Astrocyte (in vitro differentiated cells and primary cell): ENCODE measurements at regions not wholly inside any gene's neighbourhood (a gene's known extent, or its start where the extent isn't known, plus 50 kb on each side); places are given as distances from the start of the nearest gene placed in this dataset.

Source experiments
- DNase-seq: peaks from one replicate; pipeline ENCODE4 v3.0.0-alpha.2; 2010; ENCODE audit warnings: low read depth
- FAIRE-seq: peaks from 2 replicates; lab custom pipeline; 2011; peaks lifted over from hg19 to GRCh38; lab: Jason Lieb, UNC
- H2AFZ ChIP-seq: 2 replicates; pipeline ENCODE4 v1.6.0; 2012; ENCODE audit warnings: low read depth, low read length, inconsistent platforms
- H3K27ac ChIP-seq: 2 replicates; pipeline ENCODE4 v1.5.1; 2011; ENCODE audit warnings: low read depth, low read length, inconsistent platforms
- H3K27me3 ChIP-seq: 2 replicates; pipeline ENCODE4 v1.6.0; 2011; ENCODE audit warnings: low read length, inconsistent platforms; ENCODE audit not compliant: insufficient read depth
- H3K36me3 ChIP-seq: 2 replicates; pipeline ENCODE4 v1.5.1; 2011; ENCODE audit warnings: low read length, inconsistent platforms; ENCODE audit not compliant: insufficient read depth
- H3K4me1 ChIP-seq: 2 replicates; pipeline ENCODE4 v1.5.1; 2011; ENCODE audit warnings: low read length, inconsistent platforms; ENCODE audit not compliant: insufficient read depth
- H3K4me2 ChIP-seq: 2 replicates; pipeline ENCODE4 v1.6.0; 2012; ENCODE audit warnings: low read length, inconsistent platforms
- H3K4me3 ChIP-seq: 2 replicates; pipeline ENCODE4 v1.5.1; 2011; ENCODE audit warnings: low read depth, mild to moderate bottlenecking, low read length, inconsistent platforms; ENCODE audit not compliant: insufficient read depth
- H3K79me2 ChIP-seq: 2 replicates; pipeline ENCODE4 v1.6.0; 2012; ENCODE audit warnings: mild to moderate bottlenecking, low read length, inconsistent platforms; ENCODE audit not compliant: insufficient read depth
- H3K9ac ChIP-seq: 2 replicates; pipeline ENCODE4 v1.6.0; 2012; ENCODE audit warnings: mild to moderate bottlenecking, low read length, inconsistent platforms
- H3K9me3 ChIP-seq: 2 replicates; pipeline ENCODE4 v1.5.1; 2012; ENCODE audit warnings: low read depth, mild to moderate bottlenecking, low read length, inconsistent platforms; ENCODE audit not compliant: insufficient read depth
- H4K20me1 ChIP-seq: 2 replicates; pipeline ENCODE4 v1.6.0; 2012; ENCODE audit warnings: low read length, inconsistent platforms; ENCODE audit not compliant: insufficient read depth
- H3K27ac Mint-ChIP-seq: one replicate; pipeline ENCODE4 v1.8.0; 2021; ENCODE audit warnings: mild to moderate bottlenecking, mixed read lengths; ENCODE audit not compliant: unreplicated experiment
- H3K27me3 Mint-ChIP-seq: one replicate; pipeline ENCODE4 v1.8.0; 2021; ENCODE audit warnings: low read depth, mixed read lengths; ENCODE audit not compliant: unreplicated experiment
- H3K36me3 Mint-ChIP-seq: one replicate; pipeline ENCODE4 v1.8.0; 2021; ENCODE audit warnings: low read depth, mixed read lengths; ENCODE audit not compliant: unreplicated experiment
- H3K4me1 Mint-ChIP-seq: one replicate; pipeline ENCODE4 v1.8.0; 2021; ENCODE audit warnings: low read depth, mixed read lengths; ENCODE audit not compliant: unreplicated experiment
- H3K4me3 Mint-ChIP-seq: one replicate; pipeline ENCODE4 v1.8.0; 2021; ENCODE audit warnings: mild to moderate bottlenecking, moderate library complexity, mixed read lengths; ENCODE audit not compliant: unreplicated experiment
- H3K9me3 Mint-ChIP-seq: one replicate; pipeline ENCODE4 v1.8.0; 2021; ENCODE audit warnings: mild to moderate bottlenecking, mixed read lengths; ENCODE audit not compliant: unreplicated experiment
- EZH2 ChIP-seq: IDR thresholded peaks from 2 replicates; pipeline ENCODE4 v1.6.1; 2012; ENCODE audit warnings: mild to moderate bottlenecking, low read length, inconsistent platforms; ENCODE audit not compliant: insufficient read depth
- TF ChIP-seq, protein P1 (sequence below): IDR thresholded peaks from 2 replicates; pipeline ENCODE4 v1.5.1; 2011; ENCODE audit warnings: low read depth, mild to moderate bottlenecking, inconsistent platforms, low read length, moderate library complexity; ENCODE audit not compliant: insufficient read depth

DNA sequence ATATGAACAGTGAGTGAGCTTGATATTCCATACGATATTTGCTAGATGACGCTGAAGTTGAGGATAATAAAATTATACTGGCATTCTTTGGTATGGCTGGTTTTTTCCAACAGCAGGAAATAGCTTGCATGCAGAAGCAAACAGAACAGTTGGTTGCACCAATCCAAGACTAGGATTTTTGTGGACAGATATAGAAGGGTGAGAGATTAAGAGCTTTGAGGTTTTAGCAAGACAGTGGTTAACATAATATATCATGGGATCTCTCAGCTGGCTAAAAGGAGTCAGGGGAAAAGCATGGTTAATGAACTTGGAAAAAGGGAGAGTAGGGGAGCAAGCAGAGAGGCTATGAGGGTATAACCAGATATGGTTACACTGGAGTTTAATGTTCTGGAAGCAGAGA, 127.9 kb downstream of the DHX15 start:
- Histone ChIP-seq H3K4me1 (no peaks in the 10 kb centered on the region), H3K4me2 (no peak overlapping the region)
- no peak overlapping the region for H3K4me3 Mint-ChIP-seq

DNA sequence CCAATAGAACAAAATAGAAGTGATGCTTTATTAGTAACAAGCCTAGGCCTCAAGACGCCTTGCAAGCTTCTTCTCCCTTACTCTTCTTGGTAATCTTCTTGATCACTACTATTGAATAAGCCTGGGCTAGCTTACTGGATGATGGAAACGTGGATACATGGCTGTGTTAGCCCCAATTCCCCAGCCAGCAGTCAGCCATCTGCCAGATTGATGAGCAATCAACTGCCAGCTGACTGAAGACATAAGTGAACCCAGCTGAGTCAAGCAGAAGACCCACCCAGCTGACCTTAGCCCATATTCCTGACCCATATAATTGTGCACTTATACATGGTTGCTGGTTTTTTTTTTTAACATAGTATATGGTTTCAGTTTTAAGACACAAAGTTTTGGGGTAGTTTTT, 130.4 kb downstream of the DHX15 start:
- Histone ChIP-seq H3K27ac (no peak overlapping the region), H2AFZ (no peak overlapping the region)

More for the DNA sequence above, 127.9 kb downstream of the DHX15 start:
- H2AFZ ChIP-seq: no peak overlapping the region
- H3K36me3 ChIP-seq: no peaks in the 10 kb centered on the region
- H3K79me2 ChIP-seq: no peaks in the 10 kb centered on the region
- Mint-ChIP-seq H3K36me3 (no peaks in the 10 kb centered on the region), H3K27ac (no peak overlapping the region), H3K9me3 (peaks cover 3% of the 10 kb centered on the region), H3K4me1 (peaks cover 3% of the 10 kb centered on the region), H3K27me3 (peaks cover 6% of the 10 kb centered on the region)
- no peaks in the 10 kb centered on the region for H4K20me1 ChIP-seq
- H3K27me3 ChIP-seq: no peaks in the 10 kb centered on the region
- H3K9ac ChIP-seq: no peak overlapping the region
- no peak for TF ChIP-seq EZH2
- TF ChIP-seq, protein P1, sequence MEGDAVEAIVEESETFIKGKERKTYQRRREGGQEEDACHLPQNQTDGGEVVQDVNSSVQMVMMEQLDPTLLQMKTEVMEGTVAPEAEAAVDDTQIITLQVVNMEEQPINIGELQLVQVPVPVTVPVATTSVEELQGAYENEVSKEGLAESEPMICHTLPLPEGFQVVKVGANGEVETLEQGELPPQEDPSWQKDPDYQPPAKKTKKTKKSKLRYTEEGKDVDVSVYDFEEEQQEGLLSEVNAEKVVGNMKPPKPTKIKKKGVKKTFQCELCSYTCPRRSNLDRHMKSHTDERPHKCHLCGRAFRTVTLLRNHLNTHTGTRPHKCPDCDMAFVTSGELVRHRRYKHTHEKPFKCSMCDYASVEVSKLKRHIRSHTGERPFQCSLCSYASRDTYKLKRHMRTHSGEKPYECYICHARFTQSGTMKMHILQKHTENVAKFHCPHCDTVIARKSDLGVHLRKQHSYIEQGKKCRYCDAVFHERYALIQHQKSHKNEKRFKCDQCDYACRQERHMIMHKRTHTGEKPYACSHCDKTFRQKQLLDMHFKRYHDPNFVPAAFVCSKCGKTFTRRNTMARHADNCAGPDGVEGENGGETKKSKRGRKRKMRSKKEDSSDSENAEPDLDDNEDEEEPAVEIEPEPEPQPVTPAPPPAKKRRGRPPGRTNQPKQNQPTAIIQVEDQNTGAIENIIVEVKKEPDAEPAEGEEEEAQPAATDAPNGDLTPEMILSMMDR: no peak
- DNase-seq: peak; percentile 8
- H3K9me3 ChIP-seq: no peaks in the 10 kb centered on the region
- no peak for FAIRE-seq
- H3K27ac ChIP-seq: no peak overlapping the region
- H3K4me3 ChIP-seq: no peak overlapping the region

DNA sequence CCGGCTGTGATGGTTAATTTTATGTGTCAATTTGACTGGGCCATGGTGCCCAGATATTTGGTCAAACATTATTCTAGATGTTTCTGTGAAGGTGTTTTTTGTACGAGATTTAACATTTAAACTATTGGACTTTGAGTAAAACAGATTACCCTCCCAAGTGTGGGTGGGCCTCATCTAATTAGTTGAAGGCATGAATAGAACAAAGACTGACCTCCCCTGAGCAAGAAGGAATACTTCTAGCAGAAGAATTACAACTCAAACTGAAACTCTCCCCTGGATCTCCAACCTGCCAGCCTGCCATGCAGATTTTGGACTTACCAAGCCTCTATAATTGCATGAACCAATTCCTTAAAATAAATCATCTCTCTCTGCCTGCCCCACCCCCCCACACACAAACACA, 132.5 kb downstream of the DHX15 start:
- no peak overlapping the region for H3K4me3 ChIP-seq
- no peak for DNase-seq
- no peaks in the 10 kb centered on the region for H3K79me2 ChIP-seq
- no peak for FAIRE-seq
- H3K36me3 ChIP-seq: no peaks in the 10 kb centered on the region
- no peaks in the 10 kb centered on the region for H3K9me3 ChIP-seq
- H2AFZ ChIP-seq: no peak overlapping the region
- peaks cover 3% of the 10 kb centered on the region for H3K9me3 Mint-ChIP-seq
- H3K9ac ChIP-seq: no peak overlapping the region
- no peaks in the 10 kb centered on the region for H3K27me3 Mint-ChIP-seq
- TF ChIP-seq, protein P1: no peak
- TF ChIP-seq EZH2: no peak
- H3K4me2 ChIP-seq: no peak overlapping the region
- H4K20me1 ChIP-seq: no peaks in the 10 kb centered on the region
- no peaks in the 10 kb centered on the region for H3K27me3 ChIP-seq
- H3K36me3 Mint-ChIP-seq: no peaks in the 10 kb centered on the region
- no peak overlapping the region for H3K27ac Mint-ChIP-seq
- no peaks in the 10 kb centered on the region for H3K4me1 ChIP-seq
- H3K27ac ChIP-seq: no peak overlapping the region
- no peak overlapping the region for H3K4me3 Mint-ChIP-seq
- peaks cover 12% of the 10 kb centered on the region for H3K4me1 Mint-ChIP-seq

More for the DNA sequence above, 130.4 kb downstream of the DHX15 start:
- Mint-ChIP-seq H3K27me3 (no peaks in the 10 kb centered on the region), H3K4me3 (no peak overlapping the region), H3K36me3 (no peaks in the 10 kb centered on the region), H3K27ac (no peak overlapping the region), H3K9me3 (peaks cover 3% of the 10 kb centered on the region), H3K4me1 (peaks cover 6% of the 10 kb centered on the region)
- DNase-seq (no peak), FAIRE-seq (no peak)
- no peak overlapping the region for H3K4me3 ChIP-seq
- H3K9ac ChIP-seq: no peak overlapping the region
- H3K4me2 ChIP-seq: no peak overlapping the region
- H3K36me3 ChIP-seq: no peaks in the 10 kb centered on the region
- no peaks in the 10 kb centered on the region for H3K79me2 ChIP-seq
- no peaks in the 10 kb centered on the region for H4K20me1 ChIP-seq
- H3K4me1 ChIP-seq: no peaks in the 10 kb centered on the region
- H3K27me3 ChIP-seq: no peaks in the 10 kb centered on the region
- H3K9me3 ChIP-seq: no peaks in the 10 kb centered on the region
- TF ChIP-seq EZH2: no peak
- TF ChIP-seq, protein P1: no peak
